HCT116 (cell line): ENCODE measurements at regions not wholly inside any gene's neighbourhood (a gene's known extent, or its start where the extent isn't known, plus 50 kb on each side); places are given as distances from the start of the nearest gene placed in this dataset.

ENCODE experiments used
- CEBPB ChIP-seq: IDR thresholded peaks from 2 replicates; pipeline ENCODE4 v1.6.1; 2012; ENCODE audit warnings: low read depth
- EZH2 ChIP-seq: fragments of 200-600 bp; sonication (generic); IDR thresholded peaks from 2 replicates; pipeline ENCODE4 v1.6.1; 2017; ENCODE audit warnings: antibody characterized with exemption, mixed run types
- EZH2phosphoT487 ChIP-seq: fragments of 200-600 bp; IDR thresholded peaks from 2 replicates; pipeline ENCODE4 v1.6.1; 2018; ENCODE audit warnings: antibody characterized with exemption, borderline replicate concordance
- MAX ChIP-seq: IDR thresholded peaks from 2 replicates; pipeline ENCODE4 v1.6.1; 2012
- POLR2A ChIP-seq: IDR thresholded peaks from 2 replicates; pipeline ENCODE4 v1.7.0; 2011; ENCODE audit warnings: borderline replicate concordance; ENCODE audit not compliant: insufficient read depth, insufficient read length; ENCODE audit errors: extremely low read depth
- RAD21 ChIP-seq: IDR thresholded peaks from 2 replicates; pipeline ENCODE4 v1.6.1; 2012; ENCODE audit warnings: low read depth, mild to moderate bottlenecking
- TF ChIP-seq, protein P1 (sequence below), 3 experiments: fragments of 200-600 bp in 1 of 3; sonication (generic) in 1 of 3; IDR thresholded peaks in 2 of 3; conservative IDR thresholded peaks in 1 of 3; 2 replicates each; pipeline ENCODE4 v1.5.1; 2012 to 2017; ENCODE audit warnings: low read depth in 2 of 3, low read length in 2 of 3, antibody characterized with exemption in 1 of 3, borderline replicate concordance in 1 of 3, control low read depth in 1 of 3, mild to moderate bottlenecking in 1 of 3, mixed read lengths in 1 of 3, mixed run types in 1 of 3, moderate library complexity in 1 of 3; ENCODE audit not compliant: insufficient read depth in 1 of 3
- TF ChIP-seq, protein P2 (sequence below): IDR thresholded peaks from 2 replicates; pipeline ENCODE4 v1.6.1; 2012

GRCh38 chr12:113643177-113643974 lies 171.7 kb upstream of the LHX5 start:
- TF ChIP-seq, protein P1, sequence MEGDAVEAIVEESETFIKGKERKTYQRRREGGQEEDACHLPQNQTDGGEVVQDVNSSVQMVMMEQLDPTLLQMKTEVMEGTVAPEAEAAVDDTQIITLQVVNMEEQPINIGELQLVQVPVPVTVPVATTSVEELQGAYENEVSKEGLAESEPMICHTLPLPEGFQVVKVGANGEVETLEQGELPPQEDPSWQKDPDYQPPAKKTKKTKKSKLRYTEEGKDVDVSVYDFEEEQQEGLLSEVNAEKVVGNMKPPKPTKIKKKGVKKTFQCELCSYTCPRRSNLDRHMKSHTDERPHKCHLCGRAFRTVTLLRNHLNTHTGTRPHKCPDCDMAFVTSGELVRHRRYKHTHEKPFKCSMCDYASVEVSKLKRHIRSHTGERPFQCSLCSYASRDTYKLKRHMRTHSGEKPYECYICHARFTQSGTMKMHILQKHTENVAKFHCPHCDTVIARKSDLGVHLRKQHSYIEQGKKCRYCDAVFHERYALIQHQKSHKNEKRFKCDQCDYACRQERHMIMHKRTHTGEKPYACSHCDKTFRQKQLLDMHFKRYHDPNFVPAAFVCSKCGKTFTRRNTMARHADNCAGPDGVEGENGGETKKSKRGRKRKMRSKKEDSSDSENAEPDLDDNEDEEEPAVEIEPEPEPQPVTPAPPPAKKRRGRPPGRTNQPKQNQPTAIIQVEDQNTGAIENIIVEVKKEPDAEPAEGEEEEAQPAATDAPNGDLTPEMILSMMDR (IDR thresholded peaks at IDR 0.05 in 2 of 3, conservative IDR thresholded peaks at IDR 0.05 in 1 of 3; ENCODE audit: borderline replicate concordance in 1 of 3, insufficient read depth in 1 of 3, low read depth in 2 of 3, low read length in 2 of 3), result no peak
- TF ChIP-seq, protein P2, sequence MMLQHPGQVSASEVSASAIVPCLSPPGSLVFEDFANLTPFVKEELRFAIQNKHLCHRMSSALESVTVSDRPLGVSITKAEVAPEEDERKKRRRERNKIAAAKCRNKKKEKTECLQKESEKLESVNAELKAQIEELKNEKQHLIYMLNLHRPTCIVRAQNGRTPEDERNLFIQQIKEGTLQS, result no peak
- no peak for TF ChIP-seq EZH2
- no peak for TF ChIP-seq RAD21
- no peak for TF ChIP-seq EZH2phosphoT487
- TF ChIP-seq POLR2A, result no peak
- no peak for TF ChIP-seq MAX
- TF ChIP-seq CEBPB, result no peak
